IMR-90 (cell line): ENCODE measurements at regions not wholly inside any gene's neighbourhood (a gene's known extent, or its start where the extent isn't known, plus 50 kb on each side); places are given as distances from the start of the nearest gene placed in this dataset.

ENCODE experiments used
- ATAC-seq: fragments of 200-7000 bp; cut with Tn5 transposase; 2 replicates; pipeline ENCODE4 v1.9.1; 2020; ENCODE audit warnings: low read depth, mild to moderate bottlenecking, moderate library complexity
- BruUV-seq: library from RNA; stranded (reverse); fragments of 400-500 nt; replicated peaks from 2 replicates; lab custom pipeline; 2021; lab: Mats Ljungman, UMichigan
- CTCF ChIA-PET: fragments of 300-600 bp; formaldehyde crosslinking; extraction: SDS; loops from one replicate; lab custom pipeline; 2021; ENCODE audit warnings: antibody characterized with exemption; lab: Yijun Ruan, JAX
- POLR2A ChIA-PET: fragments of 300-600 bp; sonication (Branson Sonifier 250); formaldehyde crosslinking; loops from one replicate; lab custom pipeline; 2022; ENCODE audit warnings: antibody characterized with exemption; ENCODE audit not compliant: unreplicated experiment; lab: Charles Lee
- DNase-seq: peaks from one replicate; pipeline ENCODE4 v3.0.0; 2013
- H2AFZ ChIP-seq: replicated peaks from 2 replicates; pipeline ENCODE3; 2013; ENCODE audit warnings: low read length, mild to moderate bottlenecking; ENCODE audit not compliant: poor library complexity
- H2AK5ac ChIP-seq: 2 replicates; pipeline ENCODE4 v1.6.1; 2013; ENCODE audit warnings: low read depth, low read length, inconsistent platforms
- H2AK9ac ChIP-seq: replicated peaks from 2 replicates; pipeline ENCODE3; 2013; ENCODE audit warnings: mild to moderate bottlenecking, low read depth, low read length, moderate library complexity; ENCODE audit not compliant: poor library complexity
- H2BK120ac ChIP-seq: 2 replicates; pipeline ENCODE4 v1.6.1; 2013; ENCODE audit warnings: low read depth, low read length, inconsistent platforms
- H2BK15ac ChIP-seq: 3 replicates; pipeline ENCODE4 v1.6.1; 2013; ENCODE audit warnings: low read depth, low read length, inconsistent platforms
- H2BK20ac ChIP-seq: 2 replicates; pipeline ENCODE4 v1.6.1; 2013; ENCODE audit warnings: low read depth, mild to moderate bottlenecking, inconsistent platforms, low read length, moderate library complexity
- H2BK5ac ChIP-seq: 2 replicates; pipeline ENCODE4 v1.6.1; 2013; ENCODE audit warnings: mild to moderate bottlenecking, low read depth, low read length, inconsistent platforms; ENCODE audit not compliant: poor library complexity, severe bottlenecking
- H3K14ac ChIP-seq: replicated peaks from 2 replicates; pipeline ENCODE4 v1.6.1; 2013; ENCODE audit warnings: low read depth, low read length, inconsistent platforms
- H3K18ac ChIP-seq: 2 replicates; pipeline ENCODE4 v1.6.1; 2013; ENCODE audit warnings: low read depth, low read length, control low read depth
- H3K23ac ChIP-seq: 2 replicates; pipeline ENCODE4 v1.6.1; 2013; ENCODE audit warnings: low read depth, low read length, inconsistent platforms
- H3K27ac ChIP-seq: 2 replicates; pipeline ENCODE4 v1.5.1; 2013; ENCODE audit warnings: mild to moderate bottlenecking, control low read depth, low read length; ENCODE audit not compliant: insufficient read depth
- H3K27me3 ChIP-seq: 2 replicates; pipeline ENCODE4 v1.6.1; 2013; ENCODE audit warnings: low read length; ENCODE audit not compliant: control insufficient read depth, insufficient read depth
- H3K36me3 ChIP-seq: 2 replicates; pipeline ENCODE4 v1.6.1; 2013; ENCODE audit warnings: low read length, mixed read lengths; ENCODE audit not compliant: control insufficient read depth, insufficient read depth
- H3K4ac ChIP-seq: 2 replicates; pipeline ENCODE4 v1.6.1; 2013; ENCODE audit warnings: low read depth, low read length, inconsistent platforms
- H3K4me1 ChIP-seq: 2 replicates; pipeline ENCODE4 v1.6.1; 2013; ENCODE audit warnings: low read length, mixed read lengths; ENCODE audit not compliant: control insufficient read depth, insufficient read depth
- H3K4me2 ChIP-seq: 2 replicates; pipeline ENCODE4 v1.6.1; 2013; ENCODE audit warnings: low read depth, mild to moderate bottlenecking, control low read depth, low read length, moderate library complexity
- H3K4me3 ChIP-seq: 2 replicates; pipeline ENCODE4 v1.5.1; 2013; ENCODE audit warnings: low read depth, mild to moderate bottlenecking, control low read depth, low read length, moderate library complexity; ENCODE audit not compliant: insufficient read depth
- H3K56ac ChIP-seq: 2 replicates; pipeline ENCODE4 v1.6.1; 2013; ENCODE audit warnings: low read length, inconsistent platforms; ENCODE audit not compliant: insufficient read depth; ENCODE audit errors: extremely low read depth
- H3K79me1 ChIP-seq, 2 experiments: 2 replicates each; pipeline ENCODE4 v1.6.1; 2013; ENCODE audit warnings: low read length in 2 of 2, inconsistent platforms in 1 of 2, low read depth in 1 of 2
- H3K9ac ChIP-seq: 2 replicates; pipeline ENCODE4 v1.6.1; 2013; ENCODE audit warnings: low read depth, low read length, control low read depth
- H3K9me1 ChIP-seq: 2 replicates; pipeline ENCODE4 v1.6.1; 2013; ENCODE audit warnings: low read length, inconsistent platforms; ENCODE audit not compliant: insufficient read depth
- H3K9me3 ChIP-seq: 2 replicates; pipeline ENCODE4 v1.6.1; 2013; ENCODE audit warnings: low read length; ENCODE audit not compliant: control insufficient read depth, insufficient read depth
- H4K20me1 ChIP-seq: 2 replicates; pipeline ENCODE4 v1.6.1; 2013; ENCODE audit warnings: low read length, inconsistent platforms; ENCODE audit not compliant: insufficient read depth
- H4K5ac ChIP-seq: 2 replicates; pipeline ENCODE4 v1.6.1; 2013; ENCODE audit warnings: mild to moderate bottlenecking, low read depth, low read length, control low read depth
- H4K8ac ChIP-seq, 2 experiments: 2 replicates each; pipeline ENCODE4 v1.6.1; 2013; ENCODE audit warnings: low read depth in 2 of 2, low read length in 2 of 2, control low read depth in 1 of 2, inconsistent platforms in 1 of 2
- H4K91ac ChIP-seq: 2 replicates; pipeline ENCODE4 v1.6.1; 2013; ENCODE audit warnings: low read depth, low read length, inconsistent platforms; ENCODE audit not compliant: insufficient read depth
- CHD1 ChIP-seq: IDR thresholded peaks from 2 replicates; pipeline ENCODE4 v1.6.1; 2012; ENCODE audit warnings: low read depth, low read length, improper control_type of control experiment
- POLR2A ChIP-seq: IDR thresholded peaks from 2 replicates; pipeline ENCODE4 v1.6.1; 2012; ENCODE audit warnings: mild to moderate bottlenecking, low read depth, low read length
- RCOR1 ChIP-seq: IDR thresholded peaks from 2 replicates; pipeline ENCODE4 v1.6.1; 2012; ENCODE audit warnings: mild to moderate bottlenecking, low read length, improper control_type of control experiment; ENCODE audit not compliant: insufficient replicate concordance
- WGBS, 2 experiments: methylation state at CpG; one replicate each; pipeline versions ENCODE4 v1.1.5 to v1.1.7; 2013; ENCODE audit warnings: missing lambda C conversion rate in 2 of 2; ENCODE audit not compliant: insufficient read length in 1 of 2; ENCODE audit errors: extremely low coverage in 2 of 2; 5-methylcytosine and 5-hydroxymethylcytosine counted together
- dilution Hi-C: fragments of 300-500 bp; cut with HindIII; formaldehyde crosslinking; loops from one replicate; pipeline ENCODE4 v1.14.3; 2018; ENCODE audit warnings: low sequenced_read_pairs; ENCODE audit not compliant: unreplicated experiment
- in situ Hi-C: fragments of 300-500 bp; cut with MboI; formaldehyde crosslinking; loops from 3 replicates; pipeline ENCODE4 v1.14.3; 2019; ENCODE audit warnings: low sequenced_read_pairs, inconsistent platforms, mixed read lengths
- intact Hi-C: fragments of 100-400 bp; cut with micrococcal nuclease; formaldehyde crosslinking; loops from 2 replicates; pipeline ENCODE4 v1.10.0; 2022
- TF ChIP-seq, protein P1 (sequence below): fragments of 150-350 bp; IDR thresholded peaks from 2 replicates; pipeline ENCODE4 v1.6.1; 2017; ENCODE audit warnings: mild to moderate bottlenecking, antibody characterized with exemption, low read length, low read depth

DNA sequence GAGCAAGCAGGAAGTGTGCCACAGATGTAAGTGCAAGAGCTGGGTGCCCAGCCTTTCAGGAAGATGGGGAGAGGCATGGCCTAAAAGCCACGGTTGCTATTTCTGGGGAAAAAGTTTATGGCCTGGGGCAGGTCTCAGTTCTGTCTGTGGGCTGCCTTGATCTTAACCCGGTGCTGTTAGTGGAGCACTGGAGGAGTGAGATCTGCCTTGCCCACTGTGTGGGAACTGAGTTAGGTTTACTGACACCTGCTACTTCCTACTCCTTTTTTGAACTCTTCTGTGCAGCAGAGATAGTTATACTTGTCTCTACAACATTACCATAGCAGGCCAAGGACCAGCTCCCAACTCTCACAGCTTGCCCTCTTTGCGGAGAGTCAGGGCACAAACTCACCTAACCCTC, 76.5 kb downstream of the ITM2A start:
- Histone ChIP-seq H3K4me1 (no peaks in the 10 kb centered on the region), H3K56ac (no peak overlapping the region), H3K9me1 (no peaks in the 10 kb centered on the region), H4K91ac (no peak overlapping the region), H3K14ac (no peak overlapping the region), H3K4ac (no peak overlapping the region), H2BK120ac (no peak overlapping the region), H2BK15ac (no peak overlapping the region), H2BK20ac (no peak overlapping the region), H2AK5ac (no peak overlapping the region), H2AK9ac (no peak overlapping the region), H4K5ac (no peak overlapping the region), H3K9ac (no peak overlapping the region), H3K79me1 (no peaks in the 10 kb centered on the region), H4K8ac (no peak overlapping the region), H2BK5ac (no peak overlapping the region), H4K20me1 (no peaks in the 10 kb centered on the region), H3K36me3 (no peaks in the 10 kb centered on the region), H3K4me2 (no peak overlapping the region), H3K9me3 (no peaks in the 10 kb centered on the region), H3K23ac (no peak overlapping the region), H3K4me3 (no peak overlapping the region), H3K18ac (no peak overlapping the region), H3K27ac (no peak overlapping the region), H2AFZ (no peak overlapping the region), H3K27me3 (no peaks in the 10 kb centered on the region; the same call in 1 of the 2 replicates)
- BruUV-seq = no TSS peak
- TF ChIP-seq CHD1 (no peak), RCOR1 (no peak), POLR2A (no peak)
- TF ChIP-seq, protein P1, sequence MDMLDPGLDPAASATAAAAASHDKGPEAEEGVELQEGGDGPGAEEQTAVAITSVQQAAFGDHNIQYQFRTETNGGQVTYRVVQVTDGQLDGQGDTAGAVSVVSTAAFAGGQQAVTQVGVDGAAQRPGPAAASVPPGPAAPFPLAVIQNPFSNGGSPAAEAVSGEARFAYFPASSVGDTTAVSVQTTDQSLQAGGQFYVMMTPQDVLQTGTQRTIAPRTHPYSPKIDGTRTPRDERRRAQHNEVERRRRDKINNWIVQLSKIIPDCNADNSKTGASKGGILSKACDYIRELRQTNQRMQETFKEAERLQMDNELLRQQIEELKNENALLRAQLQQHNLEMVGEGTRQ = no peak
- ChIA-PET CTCF (no interaction called here), POLR2A (no interaction called here)
- no peak for ATAC-seq
- WGBS, 2 experiments = 83% methylated on average over 1 of the region's 3 CpGs; no CpG with 5 or more reads in 1 of the 2 experiments
- dilution Hi-C loops = no loop called here
- intact Hi-C loops = no loop called here
- in situ Hi-C loops = no loop called here
- DNase-seq = no peak
